HUES6 (cell line): ENCODE measurements at regions not wholly inside any gene's neighbourhood (a gene's known extent, or its start where the extent isn't known, plus 50 kb on each side); places are given as distances from the start of the nearest gene placed in this dataset.
A peak's percentile ranks its signal among the peaks of the same experiment; 100 is the strongest.

Experiments used
- H3K27ac ChIP-seq: 2 replicates; pipeline ENCODE4 v1.7.0; 2013; ENCODE audit warnings: low read depth, mild to moderate bottlenecking, low read length, inconsistent platforms
- H3K27me3 ChIP-seq: 2 replicates; pipeline ENCODE4 v1.6.1; 2013; ENCODE audit warnings: low read length; ENCODE audit not compliant: control insufficient read depth, insufficient read depth
- H3K36me3 ChIP-seq: 2 replicates; pipeline ENCODE4 v1.6.1; 2013; ENCODE audit warnings: low read length; ENCODE audit not compliant: control insufficient read depth, insufficient read depth
- H3K4me1 ChIP-seq: 2 replicates; pipeline ENCODE4 v1.6.1; 2013; ENCODE audit warnings: low read length; ENCODE audit not compliant: control insufficient read depth, insufficient read depth
- H3K4me3 ChIP-seq: 2 replicates; pipeline ENCODE4 v1.5.1; 2013; ENCODE audit warnings: low read depth, low read length
- H3K9ac ChIP-seq: one replicate; pipeline ENCODE4 v1.6.1; 2013; ENCODE audit warnings: mild to moderate bottlenecking, low read length
- H3K9me3 ChIP-seq: 2 replicates; pipeline ENCODE4 v1.6.1; 2013; ENCODE audit warnings: low read depth, low read length; ENCODE audit not compliant: control insufficient read depth, insufficient read depth

GRCh38 chr6:8195040-8195713 is 92.8 kb upstream of the EEF1E1 start:
- Histone ChIP-seq H3K9ac (no peak overlapping the region), H3K4me3 (no peak overlapping the region), H3K27me3 (no peaks in the 10 kb centered on the region), H3K36me3 (no peaks in the 10 kb centered on the region), H3K9me3 (no peaks in the 10 kb centered on the region), H3K4me1 (peaks cover 14% of the 10 kb centered on the region), H3K27ac (no peak overlapping the region)

DNA sequence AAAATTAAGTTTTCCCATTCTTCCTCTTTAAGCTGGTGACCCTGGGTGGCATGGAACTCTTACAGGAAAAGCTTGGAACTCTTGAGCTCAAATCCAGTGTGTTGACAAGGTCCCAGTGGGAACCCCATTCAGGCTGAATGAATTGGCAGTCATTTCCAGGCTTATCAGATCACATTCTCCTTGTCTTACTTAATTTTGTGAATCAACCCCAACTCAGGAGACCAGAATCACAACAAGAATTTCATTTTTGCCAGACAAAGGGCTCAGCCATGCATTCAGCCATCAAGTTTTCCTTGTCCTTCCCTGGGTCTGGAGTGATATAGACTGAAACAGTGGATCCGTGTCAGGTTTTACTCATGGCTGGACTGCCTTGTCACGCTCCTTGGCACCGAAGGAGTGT is 92.1 kb upstream of the EEF1E1 start:
- peaks cover 14% of the 10 kb centered on the region for H3K4me1 ChIP-seq
- H3K27ac ChIP-seq, result no peak overlapping the region
- no peak overlapping the region for H3K9ac ChIP-seq
- no peaks in the 10 kb centered on the region for H3K27me3 ChIP-seq
- no peak overlapping the region for H3K4me3 ChIP-seq
- no peaks in the 10 kb centered on the region for H3K36me3 ChIP-seq
- H3K9me3 ChIP-seq, result no peaks in the 10 kb centered on the region

DNA sequence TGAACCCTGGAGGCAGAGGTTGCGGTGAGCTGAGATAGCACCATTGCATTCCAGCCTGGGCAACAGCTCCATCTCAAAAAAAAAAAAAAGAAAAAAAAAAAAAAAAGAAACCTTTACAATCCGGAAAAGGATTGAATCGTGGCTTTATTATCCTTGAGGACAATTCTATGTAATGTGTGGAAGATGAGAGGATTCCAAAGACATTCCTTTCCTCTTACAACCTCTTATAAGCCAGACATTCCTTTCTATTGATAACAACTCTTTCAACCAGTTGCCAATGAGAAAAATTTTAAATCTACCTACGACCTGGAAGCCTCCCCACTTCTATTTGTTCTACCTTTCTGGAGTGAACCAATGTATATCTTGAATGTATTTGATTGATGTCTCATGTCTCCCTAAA is 91.2 kb upstream of the EEF1E1 start:
- H3K36me3 ChIP-seq, result no peaks in the 10 kb centered on the region
- no peak overlapping the region for H3K9ac ChIP-seq
- H3K27ac ChIP-seq, result no peak overlapping the region
- H3K9me3 ChIP-seq, result no peaks in the 10 kb centered on the region
- H3K4me3 ChIP-seq, result no peak overlapping the region
- H3K4me1 ChIP-seq, result peaks cover 14% of the 10 kb centered on the region
- H3K27me3 ChIP-seq, result no peaks in the 10 kb centered on the region

GRCh38 chr6:8192597-8192996 is 90.2 kb upstream of the EEF1E1 start:
- peaks cover 14% of the 10 kb centered on the region for H3K4me1 ChIP-seq
- H3K36me3 ChIP-seq, result no peaks in the 10 kb centered on the region

GRCh38 chr6:8192067-8192466 is 89.7 kb upstream of the EEF1E1 start:
- H3K27ac ChIP-seq, result no peak overlapping the region
- no peak overlapping the region for H3K4me3 ChIP-seq
- no peaks in the 10 kb centered on the region for H3K36me3 ChIP-seq
- peaks cover 14% of the 10 kb centered on the region for H3K4me1 ChIP-seq
- no peak overlapping the region for H3K9ac ChIP-seq
- no peaks in the 10 kb centered on the region for H3K27me3 ChIP-seq
- no peaks in the 10 kb centered on the region for H3K9me3 ChIP-seq

More at GRCh38 chr6:8192597-8192996, 90.2 kb upstream of the EEF1E1 start:
- Histone ChIP-seq H3K27ac (no peak overlapping the region), H3K9ac (no peak overlapping the region), H3K9me3 (no peaks in the 10 kb centered on the region), H3K4me3 (no peak overlapping the region), H3K27me3 (no peaks in the 10 kb centered on the region)

DNA sequence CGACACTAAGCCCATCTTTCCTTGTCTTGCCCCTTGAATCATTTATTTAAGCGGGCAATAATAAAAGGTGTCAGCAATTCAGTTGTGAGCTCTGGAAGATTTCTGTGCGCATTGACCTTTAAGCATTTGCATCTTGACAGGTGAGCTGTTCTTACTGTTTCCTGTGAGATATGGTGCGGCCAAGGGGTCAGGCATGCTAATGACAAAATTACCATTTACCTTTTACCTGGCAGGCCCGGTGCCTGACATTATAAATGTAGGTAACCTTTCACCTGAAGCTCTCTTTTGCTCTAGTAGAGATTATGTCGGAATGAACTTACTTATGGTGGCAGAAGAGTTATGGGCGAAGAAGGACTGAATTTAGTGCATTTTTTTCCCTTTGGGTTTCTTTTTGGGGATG is 89.3 kb upstream of the EEF1E1 start:
- Histone ChIP-seq H3K4me3 (no peak overlapping the region), H3K27ac (no peak overlapping the region), H3K4me1 (peaks cover 14% of the 10 kb centered on the region), H3K9ac (no peak overlapping the region), H3K27me3 (no peaks in the 10 kb centered on the region), H3K36me3 (no peaks in the 10 kb centered on the region), H3K9me3 (no peaks in the 10 kb centered on the region)

DNA sequence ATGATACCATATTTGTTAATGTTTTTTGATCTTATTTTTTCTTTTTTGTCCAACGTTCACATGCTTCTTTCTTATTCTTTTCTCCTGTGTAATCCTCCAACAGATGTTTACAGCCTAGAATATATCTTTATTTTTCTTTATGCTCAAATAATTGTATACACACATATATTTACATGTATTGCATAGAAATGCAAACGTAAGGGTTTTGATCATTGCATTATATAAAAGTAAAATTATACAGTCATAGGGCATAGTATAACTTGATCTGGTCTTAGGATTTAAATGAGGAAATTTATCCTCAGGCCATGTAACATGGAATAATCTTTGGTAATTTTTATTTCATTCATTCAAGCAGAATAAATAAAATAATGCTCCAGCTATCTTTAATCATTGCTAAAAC is 84.9 kb upstream of the EEF1E1 start:
- Histone ChIP-seq H3K4me1 (peaks cover 18% of the 10 kb centered on the region), H3K27me3 (no peaks in the 10 kb centered on the region), H3K9me3 (no peaks in the 10 kb centered on the region), H3K36me3 (no peaks in the 10 kb centered on the region), H3K4me3 (no peak overlapping the region), H3K27ac (no peak overlapping the region), H3K9ac (no peak overlapping the region)

DNA sequence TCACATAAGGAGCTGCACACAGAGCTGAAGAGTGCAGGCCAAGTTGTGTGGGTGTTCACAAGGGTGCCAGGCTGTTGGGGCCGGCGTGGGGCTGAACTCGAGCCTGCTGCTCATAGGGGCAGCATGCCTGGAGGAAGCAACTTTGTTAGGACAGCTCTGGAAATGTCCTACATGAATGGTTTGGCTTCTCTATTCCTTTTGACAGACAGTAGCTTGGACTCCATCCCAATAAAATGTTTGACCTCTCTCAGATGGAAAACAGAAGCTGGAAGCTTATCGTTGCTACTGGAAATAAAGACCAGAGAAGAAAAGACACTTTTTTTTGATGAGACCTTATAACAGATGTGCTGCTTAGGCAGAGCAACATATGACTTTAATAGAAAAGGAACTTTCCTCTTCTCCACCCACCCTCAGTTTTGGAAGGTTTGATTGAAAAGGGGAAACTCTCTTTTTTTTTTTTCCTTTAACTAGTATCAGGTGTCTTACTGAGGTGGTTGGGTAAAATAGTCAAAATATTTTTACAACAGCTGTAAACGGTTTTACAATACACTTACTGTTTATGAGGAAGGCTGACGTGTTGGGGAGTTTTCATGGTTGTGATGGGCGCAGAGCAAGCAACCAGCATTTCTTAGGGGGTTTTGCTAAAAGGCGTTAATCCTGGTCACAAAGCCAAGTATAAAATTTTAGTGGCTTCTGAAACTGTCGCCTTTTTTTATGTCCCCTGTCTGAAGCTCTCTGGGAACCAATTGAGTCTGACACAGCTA is 80.7 kb upstream of the EEF1E1 start:
- Histone ChIP-seq H3K27ac (no peak overlapping the region), H3K4me3 (no peak overlapping the region), H3K9me3 (peaks cover 6% of the 10 kb centered on the region), H3K36me3 (no peaks in the 10 kb centered on the region), H3K4me1 (peaks cover 34% of the 10 kb centered on the region), H3K27me3 (no peaks in the 10 kb centered on the region), H3K9ac (no peak overlapping the region)

GRCh38 chr6:8181951-8182845 is 79.8 kb upstream of the EEF1E1 start:
- H3K4me1 ChIP-seq, result peaks cover 34% of the 10 kb centered on the region

GRCh38 chr6:8181160-8181881 is 79.0 kb upstream of the EEF1E1 start:
- Histone ChIP-seq H3K36me3 (no peaks in the 10 kb centered on the region), H3K27ac (no peak overlapping the region), H3K27me3 (no peaks in the 10 kb centered on the region), H3K4me1 (peaks cover 34% of the 10 kb centered on the region), H3K9me3 (peaks cover 9% of the 10 kb centered on the region), H3K4me3 (peak overlapping the region; percentile 20; the same call in 1 of the 2 replicates), H3K9ac (no peak overlapping the region)

More at GRCh38 chr6:8181951-8182845, 79.8 kb upstream of the EEF1E1 start:
- Histone ChIP-seq H3K9ac (no peak overlapping the region), H3K27ac (no peak overlapping the region), H3K9me3 (peaks cover 9% of the 10 kb centered on the region), H3K36me3 (no peaks in the 10 kb centered on the region), H3K27me3 (no peaks in the 10 kb centered on the region), H3K4me3 (no peak overlapping the region)
